ENCODE measurements at regions not wholly inside any gene's neighbourhood (a gene's known extent, or its start where the extent isn't known, plus 50 kb on each side); places are given as distances from the start of the nearest gene placed in this dataset.

DNA sequence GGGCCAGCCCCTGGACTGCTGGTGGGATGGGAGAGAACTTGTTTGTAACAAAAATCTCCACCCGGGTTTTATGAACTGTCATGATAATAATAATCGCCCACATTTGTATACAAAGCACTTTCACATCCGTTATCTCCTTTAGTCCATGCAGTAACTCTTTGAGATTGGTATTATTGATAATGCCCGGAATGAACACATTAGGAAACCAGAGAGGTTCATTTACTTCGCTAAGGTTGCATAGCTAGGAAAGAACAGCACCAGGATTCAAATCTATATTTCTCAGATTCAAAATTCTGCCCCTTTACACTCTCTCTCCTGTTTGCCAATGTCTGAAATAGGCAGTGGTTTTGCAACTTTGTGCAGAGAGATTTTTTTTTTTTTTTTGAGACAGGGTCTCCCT is 131.4 kb downstream of the FOXD2 start:
- ATAC-seq: no peak
- DNase-seq: no peak
- intact Hi-C loops (cut with micrococcal nuclease): no loop called here

DNA sequence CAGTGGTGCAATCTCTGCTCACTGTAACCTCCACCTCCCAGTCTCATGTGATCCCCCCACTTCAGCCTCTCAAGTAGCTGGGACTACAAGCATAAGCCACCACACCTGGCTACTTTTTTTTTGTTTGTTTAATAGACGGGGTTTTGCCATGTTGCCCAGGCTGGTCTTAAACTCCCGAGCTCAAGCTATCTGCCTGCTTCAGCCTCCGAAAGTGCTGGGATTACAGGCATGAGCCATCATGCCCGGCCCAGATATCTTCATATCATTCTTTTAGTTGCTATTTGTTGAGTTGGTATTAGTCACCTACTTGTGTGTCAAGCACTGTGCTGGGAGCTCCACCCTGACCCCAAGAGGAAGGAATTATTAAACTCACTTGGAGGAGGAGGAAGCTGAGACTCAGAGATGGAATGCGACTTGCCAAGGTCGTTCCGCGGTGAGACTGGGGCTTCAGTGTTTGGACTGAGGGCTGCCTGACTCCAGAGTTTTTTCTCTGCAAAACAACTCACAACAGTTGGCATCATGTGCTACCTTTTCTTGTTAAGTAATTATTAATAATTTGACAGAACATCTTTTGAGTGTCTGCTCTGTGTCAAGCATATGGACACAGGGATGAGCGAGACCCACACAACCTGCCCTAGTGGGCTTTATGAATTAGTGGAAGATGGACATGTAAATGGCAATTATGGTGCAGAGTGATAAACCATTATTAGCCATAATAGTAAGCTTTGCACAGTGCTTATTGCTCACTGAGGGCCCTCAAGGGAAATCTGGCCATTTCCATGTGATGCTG is 132.0 kb downstream of the FOXD2 start:
- DNase-seq (no peak), ATAC-seq (peak; percentile 85)
- intact Hi-C loops (cut with micrococcal nuclease): no loop called here

DNA sequence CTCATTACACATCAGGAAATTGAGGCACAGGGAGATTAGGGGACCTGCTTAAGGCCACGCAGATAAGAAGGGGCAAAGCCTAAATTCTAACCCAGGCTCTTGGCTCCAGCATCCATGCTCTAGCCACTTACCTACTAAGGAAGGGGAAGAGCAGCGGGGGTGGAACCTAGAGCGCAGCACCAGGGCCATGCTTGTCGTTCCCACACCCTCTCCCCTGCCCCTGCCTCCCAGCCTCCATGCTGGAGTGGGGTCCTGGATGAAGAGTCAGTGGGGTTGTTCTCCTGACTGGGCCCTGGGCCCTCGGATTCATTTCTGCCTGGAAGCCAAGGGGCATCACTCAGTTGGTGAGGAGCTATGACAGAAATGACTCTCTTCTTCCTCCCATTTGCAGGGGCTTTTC is 133.3 kb downstream of the FOXD2 start:
- DNase-seq: no peak
- intact Hi-C loops (cut with micrococcal nuclease): no loop called here
- ATAC-seq: no peak

DNA sequence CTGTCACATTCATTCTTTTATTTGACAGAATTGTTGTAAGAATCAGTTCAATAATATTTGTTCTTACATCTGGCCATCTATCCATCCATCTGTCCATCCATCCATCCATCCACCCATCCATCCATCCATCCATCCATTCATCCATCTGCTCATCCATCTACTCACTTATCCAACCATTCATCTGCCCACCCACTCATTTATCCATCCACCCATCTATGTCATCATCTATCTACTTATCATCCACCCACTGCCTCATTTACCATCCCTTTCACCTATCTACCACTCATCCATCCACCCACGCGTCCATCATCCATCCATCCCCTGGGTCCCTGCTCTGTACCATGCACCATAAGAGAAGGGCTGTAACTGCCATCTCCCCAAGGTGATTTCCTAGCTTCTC is 134.1 kb downstream of the FOXD2 start:
- ATAC-seq (no peak), DNase-seq (no peak)
- intact Hi-C loops (cut with micrococcal nuclease): no loop called here

DNA sequence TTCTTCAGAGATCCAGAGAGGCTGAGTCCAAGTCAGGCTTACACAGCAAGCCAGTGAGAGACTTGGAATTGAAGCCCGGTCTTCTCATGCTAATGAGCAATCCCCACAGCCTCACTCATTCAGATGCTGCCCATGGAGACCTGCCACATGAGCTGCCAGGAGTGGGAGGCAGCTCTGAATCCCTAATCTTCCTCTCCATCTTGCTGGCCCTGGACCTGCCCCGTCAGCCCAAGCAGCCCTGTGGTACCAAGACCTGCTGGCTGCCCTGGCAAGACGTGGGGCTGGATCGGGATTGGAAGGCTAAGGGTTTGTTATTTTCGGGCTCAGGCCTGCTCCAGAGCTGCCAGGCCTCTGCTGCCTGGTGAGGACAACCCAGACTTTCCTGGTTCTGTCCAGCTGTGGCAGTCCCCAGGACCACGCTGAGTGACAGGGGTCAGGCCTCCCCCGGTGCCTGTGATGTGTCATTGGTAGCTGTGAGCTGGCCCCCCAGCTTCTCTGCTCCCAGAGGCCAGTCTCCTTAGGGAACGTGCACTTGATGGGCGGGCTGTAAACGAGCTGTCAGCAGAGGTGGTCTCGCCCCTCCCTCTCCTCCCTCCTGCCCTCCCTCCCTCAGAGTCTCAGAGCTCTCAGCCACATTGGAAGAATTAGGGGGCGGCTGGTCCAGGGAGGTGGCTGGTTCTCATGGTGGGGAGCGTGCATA is 135.0 kb downstream of the FOXD2 start:
- ATAC-seq (no peak), DNase-seq (no peak)
- intact Hi-C loops (cut with micrococcal nuclease): no loop called here

DNA sequence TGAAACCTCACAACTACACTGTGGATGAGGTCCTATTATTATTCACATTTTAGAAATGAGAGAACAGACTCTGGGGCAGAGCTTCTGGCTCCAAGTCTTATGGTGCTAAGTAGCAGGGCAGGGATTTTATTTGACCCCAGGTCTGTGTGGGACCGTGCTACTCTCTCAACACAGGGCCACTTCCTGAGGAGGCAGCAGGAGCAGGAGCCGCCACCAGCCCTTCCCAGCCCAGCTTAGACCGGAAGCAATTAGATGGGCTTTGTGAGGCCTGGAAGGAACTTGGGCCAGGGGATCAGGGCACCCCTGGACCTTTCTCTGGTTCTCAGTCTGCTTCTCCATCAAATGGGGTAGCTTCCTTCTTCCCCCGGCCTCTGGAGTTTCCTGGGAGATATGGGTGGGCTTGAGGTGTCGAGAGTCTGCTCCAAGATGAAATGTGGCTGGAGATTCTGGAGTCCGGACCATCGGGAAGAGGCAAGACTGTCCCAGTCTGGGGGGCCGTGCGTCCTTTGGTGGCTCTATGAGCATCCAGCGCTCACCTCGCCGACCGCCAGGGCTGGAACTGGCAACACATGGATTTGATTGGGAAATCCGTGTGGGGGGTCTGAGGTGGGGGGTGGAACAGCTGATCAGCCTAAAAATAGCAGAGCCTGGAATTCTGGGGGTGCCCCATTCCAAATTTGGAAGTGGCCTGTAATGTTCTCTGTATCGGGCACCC is 136.8 kb downstream of the FOXD2 start:
- intact Hi-C loops (cut with micrococcal nuclease): no loop called here
- no peak for DNase-seq
- no peak for ATAC-seq

DNA sequence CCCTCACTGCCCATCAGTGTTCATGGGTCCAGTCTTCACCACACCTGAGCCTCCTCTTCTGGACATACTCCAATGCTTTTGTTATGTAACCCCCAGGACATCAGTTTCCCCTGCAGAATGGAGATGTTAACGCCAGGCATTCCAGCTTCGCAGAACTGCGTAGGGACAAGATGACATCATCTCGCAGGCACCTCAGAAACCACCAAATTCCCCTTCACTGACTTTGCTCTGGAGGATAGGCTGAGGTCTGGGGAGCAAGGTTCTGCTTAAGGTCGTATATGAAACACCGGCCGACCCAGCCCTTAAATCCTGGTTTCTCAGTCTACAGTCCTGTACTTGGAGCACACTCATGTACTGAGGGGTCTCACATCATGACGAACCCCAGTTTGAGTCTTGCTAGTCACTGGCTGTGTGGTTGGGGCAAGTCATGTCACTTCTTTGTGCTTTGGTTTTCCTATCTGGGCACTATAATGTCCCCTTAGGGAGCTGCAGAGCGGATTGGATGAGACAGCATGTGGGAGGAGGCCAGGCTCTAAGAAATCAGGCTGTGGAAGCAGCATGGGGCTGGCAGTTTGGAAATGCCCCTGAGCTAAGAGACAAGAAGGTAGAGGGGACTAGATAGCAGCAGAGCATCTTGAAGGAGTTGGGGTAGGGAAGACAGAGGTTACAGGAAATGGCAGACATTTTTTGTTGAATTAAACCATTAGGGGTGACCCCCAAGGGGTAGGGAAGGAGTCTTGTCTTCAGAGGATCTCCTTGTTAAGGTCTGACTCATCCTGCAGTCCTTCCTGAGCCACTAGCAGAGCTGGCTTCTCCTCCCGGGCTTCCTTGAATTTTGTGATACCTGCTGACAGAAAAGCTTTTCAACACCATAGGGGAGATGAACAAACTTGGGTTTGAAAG is 138.3 kb downstream of the FOXD2 start:
- DNase-seq (no peak), ATAC-seq (no peak)
- intact Hi-C loops (cut with micrococcal nuclease): no loop called here

DNA sequence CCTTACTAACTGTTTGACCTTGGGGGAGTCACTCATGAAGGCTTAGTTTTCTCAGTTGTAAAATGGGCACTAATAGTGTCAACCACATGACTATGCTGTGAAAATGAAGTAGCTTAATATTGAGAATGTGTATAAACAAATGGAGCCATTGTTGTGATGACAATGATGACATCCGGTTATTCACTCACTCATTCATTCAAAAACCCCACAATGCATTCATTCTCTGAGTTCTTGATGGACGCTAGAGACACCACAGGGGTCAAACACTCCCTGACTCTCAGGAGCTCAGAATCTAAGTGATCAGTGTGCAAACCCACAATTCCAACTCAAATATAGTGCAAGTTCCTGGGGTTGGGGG is 138.9 kb downstream of the FOXD2 start:
- ATAC-seq (no peak), DNase-seq (no peak)
- intact Hi-C loops (cut with micrococcal nuclease): no loop called here

DNA sequence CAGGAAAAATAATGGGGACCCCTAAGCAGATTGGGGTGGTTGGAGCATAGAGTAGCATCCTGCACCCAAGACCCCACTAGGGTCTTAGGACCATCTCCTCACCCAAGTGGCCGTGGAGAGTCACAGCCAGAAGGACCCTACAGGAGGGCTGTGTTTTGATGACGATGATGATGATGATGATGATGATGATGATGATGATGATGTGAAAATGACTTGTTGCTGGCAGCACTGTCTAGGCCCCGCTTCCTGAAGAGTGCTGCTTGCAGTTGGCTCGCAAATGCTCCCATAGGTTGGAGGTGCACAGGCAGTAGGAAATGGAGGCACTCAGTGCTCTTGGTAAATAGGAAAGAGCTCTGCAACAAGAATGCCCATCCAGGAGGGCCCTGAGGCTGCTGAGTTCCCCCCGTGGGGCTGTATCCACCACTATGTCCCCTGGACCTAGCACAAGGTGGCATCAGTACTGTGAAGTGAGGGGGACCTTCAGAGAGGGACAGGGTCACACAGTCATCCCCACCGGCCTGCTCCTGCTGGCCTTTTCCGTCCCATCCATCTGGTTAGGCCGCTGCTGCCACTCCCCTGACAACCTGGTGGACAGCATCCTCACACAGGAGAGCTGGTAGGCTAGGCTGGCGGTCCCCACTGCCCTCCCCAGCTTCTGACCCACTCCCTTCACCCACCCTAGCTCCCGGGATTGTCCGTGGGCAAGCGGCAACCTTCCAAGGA is 139.6 kb downstream of the FOXD2 start:
- intact Hi-C loops (cut with micrococcal nuclease): no loop called here
- ATAC-seq (no peak), DNase-seq (no peak)

DNA sequence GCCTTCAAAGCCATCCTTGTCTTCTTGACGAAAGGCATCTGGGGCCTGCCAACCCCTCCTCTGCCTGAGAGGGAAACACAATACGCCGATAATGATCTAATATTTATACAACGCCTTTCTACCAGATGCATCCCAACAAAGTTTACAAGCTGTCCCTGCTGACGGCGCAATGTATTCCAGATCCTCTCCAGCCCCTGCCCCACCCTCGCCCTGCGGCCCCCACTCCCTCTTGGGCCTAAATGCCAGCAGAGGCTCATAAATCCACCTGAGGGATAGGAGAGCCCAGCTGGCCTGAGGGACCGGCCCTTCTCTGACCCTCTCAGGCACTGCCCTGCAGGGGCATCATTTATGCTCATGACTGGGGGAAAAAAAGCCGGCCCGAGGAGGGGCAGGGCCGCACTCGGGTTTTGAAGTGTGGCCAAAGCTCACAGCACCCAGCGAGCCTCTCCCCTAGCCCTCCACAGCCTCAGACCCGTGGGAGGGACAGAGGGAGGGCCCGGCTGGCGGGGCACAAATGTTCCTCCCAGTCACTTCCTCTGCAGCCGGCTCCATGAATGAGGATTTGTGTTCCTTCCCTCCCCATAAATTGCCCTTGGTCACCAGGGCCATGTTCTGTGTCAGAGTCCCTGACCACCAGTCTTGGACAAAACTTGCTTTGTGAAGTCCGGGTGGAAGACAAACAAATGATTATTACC is 140.3 kb downstream of the FOXD2 start:
- peak; percentile 37 for DNase-seq
- ATAC-seq: peak; percentile 81
- intact Hi-C loops (cut with micrococcal nuclease): no loop called here

DNA sequence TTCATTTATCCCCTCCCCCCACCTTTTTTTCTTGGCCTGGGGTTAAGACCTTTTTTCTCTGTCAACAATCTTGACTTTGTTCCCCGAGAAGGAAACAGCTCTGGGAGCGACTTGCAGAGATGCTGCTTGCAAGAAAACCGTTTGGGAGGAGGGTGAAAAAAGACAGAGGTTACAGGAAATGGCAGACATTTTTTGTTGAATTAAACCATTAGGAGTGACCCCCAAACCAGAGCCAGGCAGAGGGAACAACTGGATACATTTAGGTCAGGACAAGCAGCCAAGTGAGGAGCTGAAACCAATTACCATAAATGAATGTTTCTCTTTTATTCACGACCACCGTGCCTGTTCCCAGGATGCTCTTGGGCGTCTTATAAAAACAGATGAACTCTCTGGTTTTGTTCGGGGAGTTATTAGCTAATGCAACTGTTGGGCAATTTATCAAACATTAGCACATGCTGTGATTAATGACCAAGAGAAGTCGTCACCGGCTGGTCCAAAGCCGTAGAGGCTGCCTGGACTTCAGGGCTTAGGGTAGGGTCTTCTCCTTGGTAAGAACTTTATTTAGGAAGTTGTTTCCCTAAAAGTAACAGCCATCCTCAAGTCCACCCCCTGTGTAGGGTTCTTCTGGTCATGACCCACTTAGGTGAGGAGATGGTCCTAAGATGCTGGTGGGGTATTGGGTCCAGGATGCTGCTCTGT is 141.0 kb downstream of the FOXD2 start:
- ATAC-seq (peak; percentile 22), DNase-seq (no peak)
- intact Hi-C loops (cut with micrococcal nuclease): no loop called here

DNA sequence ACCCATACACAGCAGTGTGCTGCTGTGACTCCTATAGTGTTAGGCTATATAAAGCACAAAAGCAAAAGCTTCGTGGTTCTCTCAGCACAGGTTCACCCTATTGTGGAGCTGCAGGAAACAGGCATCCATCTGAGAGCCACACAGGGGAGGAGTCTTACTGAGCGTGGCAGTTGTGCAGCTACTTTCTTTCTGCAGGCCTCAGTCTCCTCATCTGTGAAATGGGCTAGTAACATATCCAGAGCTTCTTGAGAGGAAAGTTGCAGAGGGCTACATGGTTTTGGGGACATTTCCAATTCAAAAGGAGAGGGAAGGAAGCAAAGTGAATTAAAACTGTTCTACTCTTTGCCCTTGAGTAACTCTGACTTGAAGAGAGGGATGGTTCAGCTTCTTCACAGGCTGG is 142.0 kb downstream of the FOXD2 start:
- ATAC-seq: no peak
- DNase-seq: no peak
- intact Hi-C loops (cut with micrococcal nuclease): no loop called here

DNA sequence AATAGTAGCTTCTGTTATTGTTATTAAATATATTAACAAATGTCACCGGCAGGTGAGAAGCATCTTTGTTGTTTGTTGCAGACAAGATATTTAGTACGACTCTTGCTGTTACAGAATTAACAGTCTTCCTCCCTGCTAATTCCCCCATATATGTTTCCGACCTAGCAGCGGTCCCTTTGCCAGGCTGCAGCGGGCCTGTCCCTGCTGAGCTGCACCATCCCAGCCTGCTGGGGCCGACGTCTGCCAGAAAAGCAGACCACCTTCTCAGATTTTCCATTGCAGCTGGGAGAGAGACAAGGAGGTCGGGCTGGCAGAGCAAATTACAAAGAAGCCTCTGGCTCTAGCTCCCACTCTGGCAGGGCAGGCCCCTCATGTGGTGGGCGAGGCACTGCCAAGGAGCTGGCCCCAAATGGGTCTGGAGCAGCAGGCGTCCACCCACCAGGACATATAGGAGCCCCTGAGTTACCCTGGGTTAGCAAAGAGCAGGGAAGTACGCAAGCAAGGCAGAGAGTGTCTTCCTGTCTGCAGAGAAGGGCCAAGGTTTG is 142.7 kb downstream of the FOXD2 start:
- no peak for ATAC-seq
- DNase-seq: no peak
- intact Hi-C loops (cut with micrococcal nuclease): no loop called here

DNA sequence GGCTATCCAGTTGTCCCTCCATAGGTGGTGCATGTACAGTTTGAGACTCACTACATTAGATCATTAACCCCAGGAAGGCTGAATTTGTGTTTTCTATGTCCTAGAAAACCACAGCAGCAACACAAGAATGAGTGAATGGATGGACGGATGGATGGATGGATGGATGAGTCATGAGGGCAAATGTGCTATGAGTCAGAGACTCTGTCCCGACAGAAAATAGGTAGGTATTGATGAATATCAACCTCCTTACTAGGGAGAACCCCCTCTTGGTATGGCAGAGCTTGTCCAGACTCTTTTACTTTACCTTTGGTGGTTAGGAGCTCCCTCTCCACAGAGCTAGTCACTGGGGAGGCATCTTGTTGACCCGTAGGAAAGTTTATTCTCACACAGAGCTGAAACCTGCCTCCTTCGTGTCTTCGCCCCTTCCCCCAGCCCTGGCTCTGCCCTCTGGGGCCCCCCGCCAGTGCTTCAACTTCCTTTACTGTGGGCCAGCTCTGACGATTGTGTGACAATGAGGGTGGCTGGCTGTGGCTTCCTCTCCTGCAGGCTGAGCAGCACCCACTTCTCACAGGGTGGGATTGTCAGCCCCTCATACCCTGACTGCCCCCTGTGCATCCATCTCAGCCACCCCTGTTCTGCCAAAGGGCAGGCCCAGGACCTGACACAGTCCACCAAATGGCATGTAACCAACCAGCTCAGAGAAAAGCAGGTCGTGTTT is 145.2 kb downstream of the FOXD2 start:
- intact Hi-C loops (cut with micrococcal nuclease): no loop called here
- DNase-seq (no peak), ATAC-seq (no peak)

DNA sequence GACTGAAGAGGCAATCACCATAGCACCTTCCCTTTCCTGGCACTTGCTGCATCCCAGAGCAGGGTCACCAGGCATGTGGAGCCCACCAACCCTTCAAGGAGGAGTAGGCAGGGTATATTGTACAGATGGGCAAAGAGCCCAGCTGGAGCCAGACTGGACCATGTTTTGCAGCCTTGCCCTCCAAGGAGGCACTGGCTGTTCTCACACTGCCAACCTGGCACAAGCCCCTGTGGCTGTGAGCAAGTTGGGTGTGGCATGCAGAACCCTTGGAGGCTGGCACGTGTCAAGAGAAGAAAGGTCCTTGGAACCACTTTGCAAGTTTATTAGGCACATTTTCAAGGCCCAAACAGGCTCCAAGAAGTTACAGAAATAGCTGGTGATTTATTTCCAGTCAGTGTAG is 146.4 kb downstream of the FOXD2 start:
- ATAC-seq: no peak
- DNase-seq: no peak
- intact Hi-C loops (cut with micrococcal nuclease): no loop called here

DNA sequence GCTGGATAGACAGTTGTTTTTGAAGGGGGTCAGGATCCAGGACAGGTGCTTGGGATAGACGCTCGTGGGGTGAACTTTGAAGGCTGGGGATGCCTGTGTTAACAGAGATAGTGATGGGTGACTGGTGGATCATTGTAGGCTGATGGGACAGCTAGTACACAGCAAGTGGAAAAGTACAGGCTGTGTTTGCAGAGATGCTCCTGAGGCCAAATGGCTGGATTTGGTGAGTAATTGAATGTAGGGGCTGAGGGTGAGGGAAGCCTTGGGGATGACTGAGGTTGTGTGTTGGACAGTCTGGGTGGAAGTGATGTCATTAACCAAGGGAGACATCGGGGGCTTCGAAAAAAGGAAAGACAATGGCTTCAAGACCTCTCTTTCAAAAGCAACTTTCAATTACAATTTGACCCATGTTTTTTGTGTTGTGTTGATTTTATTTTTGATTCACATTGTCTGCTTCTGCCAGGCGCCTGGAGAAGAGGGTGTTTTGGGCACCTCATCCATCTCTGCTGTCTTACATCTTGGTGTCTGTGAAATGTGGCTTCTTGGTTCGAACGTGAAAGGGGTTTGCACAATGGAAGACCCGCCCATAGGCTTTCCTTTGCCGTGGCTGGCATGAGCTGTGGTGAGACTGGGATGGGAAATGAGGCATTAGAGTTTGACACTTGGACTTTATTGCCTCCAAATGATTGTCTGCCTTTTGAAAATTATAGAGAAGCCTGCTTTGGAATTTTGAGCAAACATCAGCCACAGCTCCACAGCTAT is 147.5 kb downstream of the FOXD2 start:
- ATAC-seq (no peak), DNase-seq (no peak)
- intact Hi-C loops (cut with micrococcal nuclease): no loop called here

Measured in left ventricle myocardium superior (tissue), 1 donor.